MG63 (cell line): ENCODE measurements at regions not wholly inside any gene's neighbourhood (a gene's known extent, or its start where the extent isn't known, plus 50 kb on each side); places are given as distances from the start of the nearest gene placed in this dataset.

Experiments used
- DNase-seq: peaks from one replicate; pipeline ENCODE4 v3.0.0-alpha.2; 2020
- H3K27me3 ChIP-seq: fragments of 250-450 bp; sonication (Bioruptor Pico); 2 replicates; pipeline ENCODE4 v1.5.1; 2020; ENCODE audit warnings: mild to moderate bottlenecking, moderate library complexity
- H3K36me3 ChIP-seq: fragments of 250-450 bp; sonication (Bioruptor Pico); 2 replicates; pipeline ENCODE4 v1.5.1; 2020; ENCODE audit warnings: mild to moderate bottlenecking, moderate library complexity
- H3K4me3 ChIP-seq: fragments of 250-450 bp; sonication (Bioruptor Pico); 2 replicates; pipeline ENCODE4 v1.5.1; 2020; ENCODE audit warnings: mild to moderate bottlenecking, moderate library complexity
- H3K9me3 ChIP-seq: fragments of 250-450 bp; sonication (Bioruptor Pico); 2 replicates; pipeline ENCODE4 v1.5.1; 2020; ENCODE audit warnings: mild to moderate bottlenecking, moderate library complexity

GRCh38 chr10:120735773-120736371 lies 115.3 kb upstream of the WDR11 start:
- no peak overlapping the region for H3K4me3 ChIP-seq
- no peaks in the 10 kb centered on the region for H3K36me3 ChIP-seq
- DNase-seq: no peak

GRCh38 chr10:120736377-120736776 lies 114.8 kb upstream of the WDR11 start:
- Histone ChIP-seq H3K27me3 (no peaks in the 10 kb centered on the region), H3K9me3 (no peaks in the 10 kb centered on the region), H3K36me3 (no peaks in the 10 kb centered on the region), H3K4me3 (no peak overlapping the region)
- no peak for DNase-seq

More at GRCh38 chr10:120735773-120736371, 115.3 kb upstream of the WDR11 start:
- H3K27me3 ChIP-seq: no peaks in the 10 kb centered on the region
- H3K9me3 ChIP-seq: no peaks in the 10 kb centered on the region

- DNase-seq: no peak
- no peak overlapping the region for H3K4me3 ChIP-seq
- no peaks in the 10 kb centered on the region for H3K27me3 ChIP-seq
- H3K9me3 ChIP-seq: no peaks in the 10 kb centered on the region
- no peaks in the 10 kb centered on the region for H3K36me3 ChIP-seq
Observed at GRCh38 chr10:120738658-120739057, 112.5 kb upstream of the WDR11 start.

GRCh38 chr10:120741396-120741795 lies 109.8 kb upstream of the WDR11 start:
- Histone ChIP-seq H3K27me3 (no peaks in the 10 kb centered on the region), H3K9me3 (no peaks in the 10 kb centered on the region), H3K4me3 (no peak overlapping the region), H3K36me3 (no peaks in the 10 kb centered on the region)
- DNase-seq: no peak

- Histone ChIP-seq H3K27me3 (no peaks in the 10 kb centered on the region), H3K36me3 (no peaks in the 10 kb centered on the region), H3K9me3 (no peaks in the 10 kb centered on the region), H3K4me3 (no peak overlapping the region)
- no peak for DNase-seq
Observed at GRCh38 chr10:120742373-120742772, 108.8 kb upstream of the WDR11 start.

GRCh38 chr10:120744040-120744439 lies 107.1 kb upstream of the WDR11 start:
- H3K9me3 ChIP-seq: no peaks in the 10 kb centered on the region
- no peak for DNase-seq
- no peaks in the 10 kb centered on the region for H3K27me3 ChIP-seq
- H3K36me3 ChIP-seq: no peaks in the 10 kb centered on the region
- H3K4me3 ChIP-seq: no peak overlapping the region

- Histone ChIP-seq H3K9me3 (no peaks in the 10 kb centered on the region), H3K36me3 (no peaks in the 10 kb centered on the region), H3K27me3 (no peaks in the 10 kb centered on the region; the same call in 1 of the 2 replicates), H3K4me3 (no peak overlapping the region)
- DNase-seq: no peak
Observed at GRCh38 chr10:120746001-120746777, 105.0 kb upstream of the WDR11 start.

GRCh38 chr10:120748519-120748918 lies 102.6 kb upstream of the WDR11 start:
- no peak overlapping the region for H3K4me3 ChIP-seq
- H3K9me3 ChIP-seq: no peaks in the 10 kb centered on the region
- no peak for DNase-seq
- no peaks in the 10 kb centered on the region for H3K36me3 ChIP-seq
- no peaks in the 10 kb centered on the region; the same call in 1 of the 2 replicates for H3K27me3 ChIP-seq

GRCh38 chr10:120749072-120749471 lies 102.1 kb upstream of the WDR11 start:
- no peaks in the 10 kb centered on the region for H3K9me3 ChIP-seq
- no peaks in the 10 kb centered on the region; the same call in 1 of the 2 replicates for H3K27me3 ChIP-seq
- DNase-seq: no peak
- no peaks in the 10 kb centered on the region for H3K36me3 ChIP-seq
- no peak overlapping the region for H3K4me3 ChIP-seq

- H3K27me3 ChIP-seq: peaks cover 2% of the 10 kb centered on the region
Observed at GRCh38 chr10:120749856-120750566, 101.2 kb upstream of the WDR11 start.

GRCh38 chr10:120755771-120756170 lies 95.4 kb upstream of the WDR11 start:
- H3K9me3 ChIP-seq: no peaks in the 10 kb centered on the region
- no peak overlapping the region for H3K4me3 ChIP-seq
- peaks cover 2% of the 10 kb centered on the region for H3K27me3 ChIP-seq
- DNase-seq: no peak
- no peaks in the 10 kb centered on the region for H3K36me3 ChIP-seq

More at GRCh38 chr10:120749856-120750566, 101.2 kb upstream of the WDR11 start:
- H3K4me3 ChIP-seq: no peak overlapping the region
- H3K36me3 ChIP-seq: no peaks in the 10 kb centered on the region
- no peak for DNase-seq
- H3K9me3 ChIP-seq: no peaks in the 10 kb centered on the region

- no peaks in the 10 kb centered on the region for H3K27me3 ChIP-seq
- no peak for DNase-seq
- no peaks in the 10 kb centered on the region for H3K36me3 ChIP-seq
- H3K9me3 ChIP-seq: no peaks in the 10 kb centered on the region
- H3K4me3 ChIP-seq: no peak overlapping the region
Observed at GRCh38 chr10:120760253-120760652, 90.9 kb upstream of the WDR11 start.

- Histone ChIP-seq H3K27me3 (no peaks in the 10 kb centered on the region), H3K36me3 (no peaks in the 10 kb centered on the region), H3K9me3 (no peaks in the 10 kb centered on the region), H3K4me3 (no peak overlapping the region)
- DNase-seq: no peak
Observed at GRCh38 chr10:120761951-120762350, 89.2 kb upstream of the WDR11 start.

- Histone ChIP-seq H3K27me3 (no peaks in the 10 kb centered on the region), H3K36me3 (no peaks in the 10 kb centered on the region), H3K9me3 (no peaks in the 10 kb centered on the region), H3K4me3 (no peak overlapping the region)
- no peak for DNase-seq
Observed at GRCh38 chr10:120765226-120765803, 85.8 kb upstream of the WDR11 start.

- no peaks in the 10 kb centered on the region for H3K9me3 ChIP-seq
- H3K27me3 ChIP-seq: no peaks in the 10 kb centered on the region
- H3K4me3 ChIP-seq: no peak overlapping the region
- no peak for DNase-seq
- no peaks in the 10 kb centered on the region for H3K36me3 ChIP-seq
Observed at GRCh38 chr10:120768227-120768626, 82.9 kb upstream of the WDR11 start.

GRCh38 chr10:120770496-120770895 lies 80.7 kb upstream of the WDR11 start:
- Histone ChIP-seq H3K4me3 (no peak overlapping the region), H3K36me3 (no peaks in the 10 kb centered on the region), H3K9me3 (no peaks in the 10 kb centered on the region), H3K27me3 (no peaks in the 10 kb centered on the region)
- no peak for DNase-seq

GRCh38 chr10:120776442-120776841 lies 74.7 kb upstream of the WDR11 start:
- Histone ChIP-seq H3K27me3 (peaks cover 3% of the 10 kb centered on the region; the same call in 1 of the 2 replicates), H3K4me3 (no peak overlapping the region), H3K36me3 (no peaks in the 10 kb centered on the region), H3K9me3 (no peaks in the 10 kb centered on the region)
- DNase-seq: no peak
